Omental fat pad (tissue), 3 donors: ENCODE measurements at regions not wholly inside any gene's neighbourhood (a gene's known extent, or its start where the extent isn't known, plus 50 kb on each side); places are given as distances from the start of the nearest gene placed in this dataset.
"Not testable (repeated sequence)": the region's sequence is repeated elsewhere in the genome, so short reads cannot be mapped to it uniquely, and the experiment has no call there.

Experiments
- ATAC-seq: fragments of 150-250 bp; one replicate; pipeline ENCODE4 v1.9.1; 2016; ENCODE audit warnings: mild to moderate bottlenecking, moderate library complexity; ENCODE audit not compliant: low FRiP score
- DNase-seq: peaks from one replicate; pipeline ENCODE4 v3.0.0-alpha.2; 2019; ENCODE audit warnings: low spot score
- TF ChIP-seq, protein P1 (sequence below), 3 donors: fragments of 450-650 bp; IDR thresholded peaks; one replicate each; pipeline ENCODE4 v1.5.1; 2016 to 2017; ENCODE audit warnings: antibody characterized with exemption in 3 of 3, mild to moderate bottlenecking in 3 of 3, moderate library complexity in 2 of 3

DNA sequence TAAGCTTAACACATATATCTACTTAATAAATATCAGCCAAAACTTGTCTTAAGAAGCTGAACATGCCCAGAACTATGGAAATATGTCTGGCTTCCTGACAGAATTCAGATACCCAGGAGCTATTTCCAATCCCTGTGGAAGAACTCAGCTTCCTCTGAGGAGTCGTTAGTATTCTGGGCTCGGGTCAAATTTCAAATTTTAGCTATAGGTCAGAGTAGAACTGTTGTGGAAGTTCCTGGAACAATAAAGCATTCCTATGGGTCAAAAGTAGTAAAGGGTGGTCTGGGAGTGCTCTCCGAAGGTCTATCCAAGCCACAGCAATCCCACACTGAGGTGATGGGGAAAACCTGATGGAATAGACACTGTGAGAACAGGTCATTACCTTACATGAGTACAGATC lies 342.7 kb upstream of the CHST9 start:
- TF ChIP-seq, protein P1, sequence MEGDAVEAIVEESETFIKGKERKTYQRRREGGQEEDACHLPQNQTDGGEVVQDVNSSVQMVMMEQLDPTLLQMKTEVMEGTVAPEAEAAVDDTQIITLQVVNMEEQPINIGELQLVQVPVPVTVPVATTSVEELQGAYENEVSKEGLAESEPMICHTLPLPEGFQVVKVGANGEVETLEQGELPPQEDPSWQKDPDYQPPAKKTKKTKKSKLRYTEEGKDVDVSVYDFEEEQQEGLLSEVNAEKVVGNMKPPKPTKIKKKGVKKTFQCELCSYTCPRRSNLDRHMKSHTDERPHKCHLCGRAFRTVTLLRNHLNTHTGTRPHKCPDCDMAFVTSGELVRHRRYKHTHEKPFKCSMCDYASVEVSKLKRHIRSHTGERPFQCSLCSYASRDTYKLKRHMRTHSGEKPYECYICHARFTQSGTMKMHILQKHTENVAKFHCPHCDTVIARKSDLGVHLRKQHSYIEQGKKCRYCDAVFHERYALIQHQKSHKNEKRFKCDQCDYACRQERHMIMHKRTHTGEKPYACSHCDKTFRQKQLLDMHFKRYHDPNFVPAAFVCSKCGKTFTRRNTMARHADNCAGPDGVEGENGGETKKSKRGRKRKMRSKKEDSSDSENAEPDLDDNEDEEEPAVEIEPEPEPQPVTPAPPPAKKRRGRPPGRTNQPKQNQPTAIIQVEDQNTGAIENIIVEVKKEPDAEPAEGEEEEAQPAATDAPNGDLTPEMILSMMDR (IDR thresholded peaks at IDR 0.05) = no peak
- DNase-seq (no peak), ATAC-seq (no peak)

DNA sequence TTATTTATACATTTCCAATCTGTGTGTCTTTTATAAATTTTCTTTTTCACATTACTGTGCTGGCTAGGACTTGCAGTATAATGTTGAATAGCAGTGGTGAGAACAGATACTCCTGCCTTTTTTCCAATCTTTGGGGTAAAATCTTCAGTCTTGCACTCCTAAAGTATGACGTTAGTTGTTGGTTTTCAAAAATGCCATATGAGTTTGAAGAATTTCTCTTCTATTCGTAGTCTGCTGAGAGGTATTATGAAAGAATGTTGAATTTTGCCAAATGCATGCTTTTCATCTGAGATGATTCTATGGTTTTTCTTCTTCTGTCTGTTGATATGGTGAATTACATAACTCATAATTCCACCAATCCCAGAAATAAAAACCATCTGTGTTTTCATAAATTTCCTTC lies 335.3 kb upstream of the CHST9 start:
- DNase-seq = no peak
- TF ChIP-seq, protein P1 (IDR thresholded peaks at IDR 0.05) = no peak
- no peak for ATAC-seq

DNA sequence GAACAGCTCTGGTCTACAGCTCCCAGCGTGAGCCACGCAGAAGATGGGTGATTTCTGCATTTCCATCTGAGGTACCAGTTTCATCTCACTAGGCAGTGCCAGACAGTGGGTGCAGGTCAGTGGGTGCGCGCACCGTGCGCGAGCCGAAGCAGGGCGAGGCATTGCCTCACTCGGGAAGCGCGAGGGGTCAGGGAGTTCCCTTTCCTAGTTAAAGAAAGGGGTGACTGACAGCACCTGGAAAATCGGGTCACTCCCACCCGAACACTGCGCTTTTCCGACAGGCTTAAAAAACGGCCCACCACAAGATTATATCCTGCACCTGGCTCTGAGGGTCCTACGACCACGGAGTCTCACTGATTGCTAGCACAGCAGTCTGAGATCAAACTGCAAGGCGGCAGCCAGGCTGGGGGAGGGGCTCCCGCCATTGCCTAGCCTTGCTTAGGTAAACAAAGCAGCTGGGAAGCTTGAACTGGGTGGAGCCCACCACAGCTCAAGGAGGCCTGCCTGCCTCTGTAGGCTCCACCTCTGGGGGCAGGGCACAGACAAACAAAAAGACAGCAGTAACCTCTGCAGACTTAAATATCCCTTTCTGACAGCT lies 325.0 kb upstream of the CHST9 start:
- not testable (repeated sequence) for DNase-seq

DNA sequence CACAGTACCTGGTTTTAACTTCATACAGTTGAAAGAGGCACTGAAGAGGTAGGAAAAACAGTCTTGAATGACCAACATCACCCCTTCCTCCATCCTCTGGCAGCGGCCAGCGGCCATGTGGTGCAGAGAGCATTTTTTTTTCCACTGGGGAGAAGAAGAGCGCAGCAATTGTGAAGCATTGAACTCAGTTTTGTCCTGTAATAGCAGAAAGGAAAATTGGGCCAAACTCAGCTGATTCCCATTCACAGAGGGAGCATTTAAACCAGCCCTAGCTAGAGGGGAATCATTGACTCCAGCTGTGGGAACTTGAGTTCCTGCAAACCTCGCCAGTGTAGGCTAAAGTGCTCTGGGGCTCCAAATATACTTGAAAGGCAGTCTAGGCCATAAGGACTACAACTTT lies 316.6 kb upstream of the CHST9 start:
- ATAC-seq (no peak), DNase-seq (no peak)
- TF ChIP-seq, protein P1 (IDR thresholded peaks at IDR 0.05) = no peak

More for the DNA sequence above, 325.0 kb upstream of the CHST9 start:
- ATAC-seq = not testable (repeated sequence)

DNA sequence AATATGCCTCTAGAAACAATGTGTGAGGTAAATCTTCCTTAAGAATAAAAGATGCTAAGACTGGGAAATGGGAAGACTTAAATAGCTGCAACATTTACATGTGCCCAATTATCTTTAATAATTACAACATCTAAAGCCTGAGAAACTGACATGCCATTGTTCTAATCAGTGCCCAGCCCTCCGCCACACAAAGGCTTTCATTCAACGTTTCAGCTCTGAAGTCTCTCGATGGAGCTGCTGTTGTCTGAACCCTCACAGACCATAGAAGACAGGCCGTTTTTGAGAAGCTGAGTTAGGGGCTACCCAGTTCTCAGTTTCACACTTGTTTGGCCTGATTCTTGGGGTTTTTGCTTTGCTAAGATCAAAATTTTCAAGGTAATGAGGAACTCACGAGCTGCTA lies 315.4 kb upstream of the CHST9 start:
- no peak for ATAC-seq
- no peak for DNase-seq
- TF ChIP-seq, protein P1 (IDR thresholded peaks at IDR 0.05) = no peak

DNA sequence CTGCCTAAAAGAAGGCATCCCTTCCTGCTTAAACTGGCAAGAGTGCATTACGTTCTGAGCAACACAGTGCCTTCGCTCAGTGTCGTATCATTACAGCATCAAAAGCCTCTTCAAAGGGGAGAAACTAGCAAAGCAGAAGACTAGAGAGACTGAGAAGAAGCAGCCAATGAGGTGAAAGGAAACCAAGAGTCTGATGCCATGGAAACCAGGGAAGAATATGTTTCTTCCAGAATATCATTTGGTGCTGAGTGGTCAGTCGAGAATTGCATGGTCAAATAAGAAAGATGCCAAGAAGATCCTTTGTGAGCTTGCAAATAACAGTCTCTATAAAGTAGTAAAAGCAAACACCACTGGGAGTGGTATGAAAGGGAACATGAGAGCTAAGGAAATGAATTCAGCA lies 312.1 kb upstream of the CHST9 start:
- no peak for ATAC-seq
- TF ChIP-seq, protein P1 (IDR thresholded peaks at IDR 0.05) = no peak
- DNase-seq = no peak

DNA sequence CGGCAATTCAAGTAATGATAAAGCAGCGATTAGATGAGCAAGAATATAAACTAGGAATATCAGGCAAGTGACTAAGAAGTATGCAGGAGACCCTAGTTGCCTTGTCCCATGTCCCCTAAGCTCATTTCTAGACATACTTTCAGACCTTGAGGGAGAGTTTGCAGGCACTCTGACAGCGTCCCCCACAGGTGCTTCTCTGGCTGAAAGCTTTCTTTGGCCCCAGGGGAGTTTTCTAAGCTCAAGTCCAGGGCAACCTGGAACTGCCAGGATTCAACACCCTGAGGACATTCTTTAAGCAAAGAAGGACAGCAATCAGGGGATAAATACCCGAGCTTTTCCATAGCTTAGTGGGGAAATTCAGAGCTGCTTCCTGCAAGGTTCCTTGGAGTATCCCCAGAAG lies 308.1 kb upstream of the CHST9 start:
- no peak for DNase-seq
- no peak for ATAC-seq
- TF ChIP-seq, protein P1 (IDR thresholded peaks at IDR 0.05) = no peak

DNA sequence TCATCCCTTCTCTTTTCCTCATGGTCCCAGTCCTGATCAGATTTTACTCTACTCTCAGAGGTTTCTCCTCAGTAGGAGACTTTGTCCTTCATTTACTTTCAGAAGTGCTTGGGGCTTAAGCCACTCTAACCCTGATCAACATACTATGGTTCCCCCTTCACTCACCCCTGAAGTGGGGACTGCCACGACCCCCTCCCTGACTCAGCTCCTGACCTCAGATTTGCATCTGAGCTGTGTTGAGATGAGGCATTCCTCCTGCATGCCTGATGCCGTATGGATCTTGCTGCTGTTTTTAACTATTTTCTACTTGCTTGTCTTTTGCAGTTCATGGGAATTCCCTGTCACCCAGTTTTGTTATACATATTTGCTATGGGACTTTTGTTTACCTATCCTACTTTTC lies 306.7 kb upstream of the CHST9 start:
- no peak for ATAC-seq
- no peak for DNase-seq
- TF ChIP-seq, protein P1 (IDR thresholded peaks at IDR 0.05) = no peak
